Nephron progenitor cell (in vitro differentiated cells): ENCODE measurements at regions not wholly inside any gene's neighbourhood (a gene's known extent, or its start where the extent isn't known, plus 50 kb on each side); places are given as distances from the start of the nearest gene placed in this dataset.

ENCODE experiments used
- DNase-seq: peaks from one replicate; pipeline ENCODE4 v3.0.0; 2021
- H3K27ac Mint-ChIP-seq: 2 replicates; pipeline ENCODE4 v1.8.0; 2021; ENCODE audit warnings: mild to moderate bottlenecking, moderate library complexity, mixed read lengths
- H3K27me3 Mint-ChIP-seq: 2 replicates; pipeline ENCODE4 v1.8.0; 2021; ENCODE audit warnings: mild to moderate bottlenecking, low read depth, mixed read lengths; ENCODE audit not compliant: poor library complexity
- H3K36me3 Mint-ChIP-seq: 2 replicates; pipeline ENCODE4 v1.8.0; 2021; ENCODE audit warnings: low read depth, mixed read lengths
- H3K4me1 Mint-ChIP-seq: 2 replicates; pipeline ENCODE4 v1.8.0; 2021; ENCODE audit warnings: mixed read lengths
- H3K4me3 Mint-ChIP-seq: 2 replicates; pipeline ENCODE4 v1.8.0; 2021; ENCODE audit warnings: mild to moderate bottlenecking, moderate library complexity, mixed read lengths
- H3K9me3 Mint-ChIP-seq: 2 replicates; pipeline ENCODE4 v1.8.0; 2021; ENCODE audit warnings: mild to moderate bottlenecking, moderate library complexity, mixed read lengths
- TF ChIP-seq, protein P1 (sequence below): fragments of 200-600 bp; sonication (generic); IDR thresholded peaks from 2 replicates; pipeline ENCODE4 v1.5.0; 2021; ENCODE audit warnings: antibody characterized with exemption

GRCh38 chr18:71020342-71021029, 731.6 kb downstream of the SOCS6 start:
- no peak overlapping the region for H3K4me3 Mint-ChIP-seq
- no peaks in the 10 kb centered on the region for H3K36me3 Mint-ChIP-seq
- no peak overlapping the region for H3K27ac Mint-ChIP-seq
- H3K4me1 Mint-ChIP-seq, result no peaks in the 10 kb centered on the region
- peaks cover 8% of the 10 kb centered on the region for H3K9me3 Mint-ChIP-seq
- peaks cover 5% of the 10 kb centered on the region for H3K27me3 Mint-ChIP-seq
- TF ChIP-seq, protein P1, sequence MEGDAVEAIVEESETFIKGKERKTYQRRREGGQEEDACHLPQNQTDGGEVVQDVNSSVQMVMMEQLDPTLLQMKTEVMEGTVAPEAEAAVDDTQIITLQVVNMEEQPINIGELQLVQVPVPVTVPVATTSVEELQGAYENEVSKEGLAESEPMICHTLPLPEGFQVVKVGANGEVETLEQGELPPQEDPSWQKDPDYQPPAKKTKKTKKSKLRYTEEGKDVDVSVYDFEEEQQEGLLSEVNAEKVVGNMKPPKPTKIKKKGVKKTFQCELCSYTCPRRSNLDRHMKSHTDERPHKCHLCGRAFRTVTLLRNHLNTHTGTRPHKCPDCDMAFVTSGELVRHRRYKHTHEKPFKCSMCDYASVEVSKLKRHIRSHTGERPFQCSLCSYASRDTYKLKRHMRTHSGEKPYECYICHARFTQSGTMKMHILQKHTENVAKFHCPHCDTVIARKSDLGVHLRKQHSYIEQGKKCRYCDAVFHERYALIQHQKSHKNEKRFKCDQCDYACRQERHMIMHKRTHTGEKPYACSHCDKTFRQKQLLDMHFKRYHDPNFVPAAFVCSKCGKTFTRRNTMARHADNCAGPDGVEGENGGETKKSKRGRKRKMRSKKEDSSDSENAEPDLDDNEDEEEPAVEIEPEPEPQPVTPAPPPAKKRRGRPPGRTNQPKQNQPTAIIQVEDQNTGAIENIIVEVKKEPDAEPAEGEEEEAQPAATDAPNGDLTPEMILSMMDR, result no peak
- no peak for DNase-seq

GRCh38 chr18:71018816-71019215, 730.0 kb downstream of the SOCS6 start:
- Mint-ChIP-seq H3K9me3 (peaks cover 8% of the 10 kb centered on the region), H3K27me3 (peaks cover 5% of the 10 kb centered on the region), H3K4me3 (no peak overlapping the region), H3K36me3 (no peaks in the 10 kb centered on the region), H3K27ac (no peak overlapping the region), H3K4me1 (no peaks in the 10 kb centered on the region)
- TF ChIP-seq, protein P1, result no peak
- no peak for DNase-seq

- H3K4me3 Mint-ChIP-seq, result no peak overlapping the region
- H3K4me1 Mint-ChIP-seq, result no peaks in the 10 kb centered on the region
- DNase-seq, result no peak
- H3K9me3 Mint-ChIP-seq, result peaks cover 6% of the 10 kb centered on the region
- H3K27me3 Mint-ChIP-seq, result peaks cover 4% of the 10 kb centered on the region
- TF ChIP-seq, protein P1, result no peak
- H3K27ac Mint-ChIP-seq, result no peak overlapping the region
- H3K36me3 Mint-ChIP-seq, result no peaks in the 10 kb centered on the region
These were observed 723.9 kb downstream of the SOCS6 start for GRCh38 chr18:71012789-71013188.

DNA sequence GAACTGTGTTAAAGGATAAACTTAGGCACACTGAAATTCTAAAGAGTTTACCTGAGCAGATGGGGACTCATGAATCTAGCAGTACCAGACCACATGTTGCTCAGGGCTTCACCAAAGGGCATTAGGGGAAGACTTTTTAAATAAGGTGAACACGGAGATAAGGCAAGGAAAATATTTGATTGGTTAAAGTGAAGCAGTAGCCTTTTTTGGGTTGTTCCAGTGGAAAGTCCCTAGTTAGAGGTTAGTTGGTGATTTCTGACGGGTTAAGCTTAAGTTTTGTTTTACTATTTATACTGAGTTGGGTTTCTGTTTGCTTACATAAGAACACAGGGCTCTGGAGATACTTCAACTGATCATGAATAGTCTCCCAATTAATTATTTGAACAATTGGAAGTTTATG, 722.5 kb downstream of the SOCS6 start:
- TF ChIP-seq, protein P1, result no peak
- no peak for DNase-seq
- Mint-ChIP-seq H3K4me1 (no peaks in the 10 kb centered on the region), H3K9me3 (no peaks in the 10 kb centered on the region), H3K36me3 (no peaks in the 10 kb centered on the region), H3K4me3 (no peak overlapping the region), H3K27me3 (peaks cover 4% of the 10 kb centered on the region), H3K27ac (no peak overlapping the region)

- H3K36me3 Mint-ChIP-seq, result no peaks in the 10 kb centered on the region
- peaks cover 20% of the 10 kb centered on the region for H3K27me3 Mint-ChIP-seq
- DNase-seq, result no peak
- H3K4me3 Mint-ChIP-seq, result no peak overlapping the region
- no peaks in the 10 kb centered on the region for H3K9me3 Mint-ChIP-seq
- no peaks in the 10 kb centered on the region for H3K4me1 Mint-ChIP-seq
- H3K27ac Mint-ChIP-seq, result no peak overlapping the region
- TF ChIP-seq, protein P1, result no peak
These were observed 719.4 kb downstream of the SOCS6 start for GRCh38 chr18:71008257-71008656.

DNA sequence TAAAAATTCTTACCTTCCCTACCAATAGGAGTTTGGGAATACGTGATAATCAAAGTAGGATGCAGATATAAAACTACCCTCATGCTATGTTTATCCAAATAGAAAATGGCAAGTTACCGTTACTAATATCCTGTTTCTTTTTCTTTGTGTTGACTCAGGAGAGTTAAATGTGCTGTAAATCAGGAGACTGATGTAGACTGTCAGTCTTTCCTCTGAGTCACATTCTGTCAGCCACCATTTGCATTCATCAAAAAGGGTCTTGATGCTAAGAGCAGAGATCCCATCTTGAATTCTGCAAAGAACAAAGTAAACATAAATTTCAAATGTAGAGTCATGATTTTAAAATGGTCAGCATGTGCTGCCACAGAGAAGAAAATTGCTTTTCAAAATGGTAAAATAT, 712.8 kb downstream of the SOCS6 start:
- DNase-seq, result no peak
- H3K4me1 Mint-ChIP-seq, result no peaks in the 10 kb centered on the region
- no peaks in the 10 kb centered on the region for H3K36me3 Mint-ChIP-seq
- no peaks in the 10 kb centered on the region for H3K9me3 Mint-ChIP-seq
- TF ChIP-seq, protein P1, result no peak
- peaks cover 19% of the 10 kb centered on the region for H3K27me3 Mint-ChIP-seq
- no peak overlapping the region for H3K4me3 Mint-ChIP-seq
- no peak overlapping the region for H3K27ac Mint-ChIP-seq
